GM18868 (cell line): ENCODE measurements at regions not wholly inside any gene's neighbourhood (a gene's known extent, or its start where the extent isn't known, plus 50 kb on each side); places are given as distances from the start of the nearest gene placed in this dataset.
"Not testable (repeated sequence)": the region's sequence is repeated elsewhere in the genome, so short reads cannot be mapped to it uniquely, and the experiment has no call there.

Experiments used
- ATAC-seq: cut with Tn5 transposase; IDR thresholded peaks from one replicate; pipeline ENCODE4 v1.9.1; 2021; ENCODE audit warnings: mild to moderate bottlenecking, moderate library complexity; ENCODE audit not compliant: unreplicated experiment

GRCh38 chr11:67940440-67940839, 63.5 kb downstream of the UNC93B1 start:
- ATAC-seq = not testable (repeated sequence)

- not testable (repeated sequence) for ATAC-seq
Measured at GRCh38 chr11:67938964-67939363, 64.9 kb downstream of the UNC93B1 start.

- ATAC-seq = not testable (repeated sequence)
Measured at GRCh38 chr11:67938371-67938770, 65.5 kb downstream of the UNC93B1 start.

- not testable (repeated sequence) for ATAC-seq
Measured at GRCh38 chr11:67923565-67923964, 80.3 kb downstream of the UNC93B1 start.

GRCh38 chr11:67920546-67920945, 83.4 kb downstream of the UNC93B1 start:
- not testable (repeated sequence) for ATAC-seq

GRCh38 chr11:67912184-67912583, 91.7 kb downstream of the UNC93B1 start:
- not testable (repeated sequence) for ATAC-seq

GRCh38 chr11:67911211-67911610, 92.7 kb downstream of the UNC93B1 start:
- not testable (repeated sequence) for ATAC-seq

- not testable (repeated sequence) for ATAC-seq
Measured at GRCh38 chr11:67910803-67911202, 93.1 kb downstream of the UNC93B1 start.

GRCh38 chr11:67906969-67907368, 96.9 kb downstream of the UNC93B1 start:
- not testable (repeated sequence) for ATAC-seq

- ATAC-seq = not testable (repeated sequence)
Measured at GRCh38 chr11:67899462-67899861, 104.4 kb downstream of the UNC93B1 start.

GRCh38 chr11:67893487-67893886, 110.4 kb downstream of the UNC93B1 start:
- ATAC-seq = not testable (repeated sequence)

- not testable (repeated sequence) for ATAC-seq
Measured at GRCh38 chr11:67889646-67890045, 114.3 kb downstream of the UNC93B1 start.

- not testable (repeated sequence) for ATAC-seq
Measured at GRCh38 chr11:67888056-67888455, 115.8 kb downstream of the UNC93B1 start.

- not testable (repeated sequence) for ATAC-seq
Measured at GRCh38 chr11:67886672-67887071, 117.2 kb downstream of the UNC93B1 start.

GRCh38 chr11:67886207-67886606, 117.7 kb downstream of the UNC93B1 start:
- ATAC-seq = not testable (repeated sequence)

- not testable (repeated sequence) for ATAC-seq
Measured at GRCh38 chr11:67885574-67885973, 118.3 kb downstream of the UNC93B1 start.

- ATAC-seq = not testable (repeated sequence)
Measured at GRCh38 chr11:67884761-67885558, 118.9 kb downstream of the UNC93B1 start.

- ATAC-seq = not testable (repeated sequence)
Measured at GRCh38 chr11:67884073-67884757, 119.7 kb downstream of the UNC93B1 start.

- ATAC-seq = not testable (repeated sequence)
Measured at GRCh38 chr11:67882304-67882703, 121.6 kb downstream of the UNC93B1 start.

GRCh38 chr11:67881836-67882235, 122.1 kb downstream of the UNC93B1 start:
- not testable (repeated sequence) for ATAC-seq

GRCh38 chr11:67880594-67881196, 123.2 kb downstream of the UNC93B1 start:
- ATAC-seq = not testable (repeated sequence)
